ENCODE measurements at regions not wholly inside any gene's neighbourhood (a gene's known extent, or its start where the extent isn't known, plus 50 kb on each side); places are given as distances from the start of the nearest gene placed in this dataset.

GRCh38 chr3:5607581-5607980 is 420.1 kb downstream of the EDEM1 start:
- TF ChIP-seq POLR2AphosphoS5 (IDR thresholded peaks at IDR 0.05) (no peak), CTCF (IDR thresholded peaks at IDR 0.05) (no peak), POLR2A (IDR thresholded peaks at IDR 0.05) (no peak)

All from prostate gland (tissue), 2 donors.